Astrocyte (in vitro differentiated cells and primary cell): ENCODE measurements at regions not wholly inside any gene's neighbourhood (a gene's known extent, or its start where the extent isn't known, plus 50 kb on each side); places are given as distances from the start of the nearest gene placed in this dataset.

ENCODE experiments used
- DNase-seq: peaks from one replicate; pipeline ENCODE4 v3.0.0-alpha.2; 2010; ENCODE audit warnings: low read depth
- FAIRE-seq: peaks from 2 replicates; lab custom pipeline; 2011; peaks lifted over from hg19 to GRCh38; lab: Jason Lieb, UNC
- H2AFZ ChIP-seq: 2 replicates; pipeline ENCODE4 v1.6.0; 2012; ENCODE audit warnings: low read depth, low read length, inconsistent platforms
- H3K27ac ChIP-seq: 2 replicates; pipeline ENCODE4 v1.5.1; 2011; ENCODE audit warnings: low read depth, low read length, inconsistent platforms
- H3K27me3 ChIP-seq: 2 replicates; pipeline ENCODE4 v1.6.0; 2011; ENCODE audit warnings: low read length, inconsistent platforms; ENCODE audit not compliant: insufficient read depth
- H3K36me3 ChIP-seq: 2 replicates; pipeline ENCODE4 v1.5.1; 2011; ENCODE audit warnings: low read length, inconsistent platforms; ENCODE audit not compliant: insufficient read depth
- H3K4me1 ChIP-seq: 2 replicates; pipeline ENCODE4 v1.5.1; 2011; ENCODE audit warnings: low read length, inconsistent platforms; ENCODE audit not compliant: insufficient read depth
- H3K4me2 ChIP-seq: 2 replicates; pipeline ENCODE4 v1.6.0; 2012; ENCODE audit warnings: low read length, inconsistent platforms
- H3K4me3 ChIP-seq: 2 replicates; pipeline ENCODE4 v1.5.1; 2011; ENCODE audit warnings: low read depth, mild to moderate bottlenecking, low read length, inconsistent platforms; ENCODE audit not compliant: insufficient read depth
- H3K79me2 ChIP-seq: 2 replicates; pipeline ENCODE4 v1.6.0; 2012; ENCODE audit warnings: mild to moderate bottlenecking, low read length, inconsistent platforms; ENCODE audit not compliant: insufficient read depth
- H3K9ac ChIP-seq: 2 replicates; pipeline ENCODE4 v1.6.0; 2012; ENCODE audit warnings: mild to moderate bottlenecking, low read length, inconsistent platforms
- H3K9me3 ChIP-seq: 2 replicates; pipeline ENCODE4 v1.5.1; 2012; ENCODE audit warnings: low read depth, mild to moderate bottlenecking, low read length, inconsistent platforms; ENCODE audit not compliant: insufficient read depth
- H4K20me1 ChIP-seq: 2 replicates; pipeline ENCODE4 v1.6.0; 2012; ENCODE audit warnings: low read length, inconsistent platforms; ENCODE audit not compliant: insufficient read depth
- H3K27ac Mint-ChIP-seq: one replicate; pipeline ENCODE4 v1.8.0; 2021; ENCODE audit warnings: mild to moderate bottlenecking, mixed read lengths; ENCODE audit not compliant: unreplicated experiment
- H3K27me3 Mint-ChIP-seq: one replicate; pipeline ENCODE4 v1.8.0; 2021; ENCODE audit warnings: low read depth, mixed read lengths; ENCODE audit not compliant: unreplicated experiment
- H3K36me3 Mint-ChIP-seq: one replicate; pipeline ENCODE4 v1.8.0; 2021; ENCODE audit warnings: low read depth, mixed read lengths; ENCODE audit not compliant: unreplicated experiment
- H3K4me1 Mint-ChIP-seq: one replicate; pipeline ENCODE4 v1.8.0; 2021; ENCODE audit warnings: low read depth, mixed read lengths; ENCODE audit not compliant: unreplicated experiment
- H3K4me3 Mint-ChIP-seq: one replicate; pipeline ENCODE4 v1.8.0; 2021; ENCODE audit warnings: mild to moderate bottlenecking, moderate library complexity, mixed read lengths; ENCODE audit not compliant: unreplicated experiment
- H3K9me3 Mint-ChIP-seq: one replicate; pipeline ENCODE4 v1.8.0; 2021; ENCODE audit warnings: mild to moderate bottlenecking, mixed read lengths; ENCODE audit not compliant: unreplicated experiment
- EZH2 ChIP-seq: IDR thresholded peaks from 2 replicates; pipeline ENCODE4 v1.6.1; 2012; ENCODE audit warnings: mild to moderate bottlenecking, low read length, inconsistent platforms; ENCODE audit not compliant: insufficient read depth
- TF ChIP-seq, protein P1 (sequence below): IDR thresholded peaks from 2 replicates; pipeline ENCODE4 v1.5.1; 2011; ENCODE audit warnings: low read depth, mild to moderate bottlenecking, inconsistent platforms, low read length, moderate library complexity; ENCODE audit not compliant: insufficient read depth

GRCh38 chr2:140033638-140034037, 1253.4 kb upstream of the NXPH2 start:
- Mint-ChIP-seq H3K27me3 (no peaks in the 10 kb centered on the region), H3K27ac (no peak overlapping the region), H3K36me3 (no peaks in the 10 kb centered on the region), H3K4me3 (no peak overlapping the region), H3K4me1 (no peaks in the 10 kb centered on the region), H3K9me3 (no peaks in the 10 kb centered on the region)
- Histone ChIP-seq H3K4me2 (no peak overlapping the region), H3K4me3 (no peak overlapping the region), H3K79me2 (no peaks in the 10 kb centered on the region), H3K27me3 (no peaks in the 10 kb centered on the region), H4K20me1 (no peaks in the 10 kb centered on the region), H3K4me1 (no peaks in the 10 kb centered on the region), H3K9ac (no peak overlapping the region), H3K27ac (no peak overlapping the region), H2AFZ (no peak overlapping the region), H3K9me3 (no peaks in the 10 kb centered on the region), H3K36me3 (no peaks in the 10 kb centered on the region)
- TF ChIP-seq EZH2, result no peak
- TF ChIP-seq, protein P1, sequence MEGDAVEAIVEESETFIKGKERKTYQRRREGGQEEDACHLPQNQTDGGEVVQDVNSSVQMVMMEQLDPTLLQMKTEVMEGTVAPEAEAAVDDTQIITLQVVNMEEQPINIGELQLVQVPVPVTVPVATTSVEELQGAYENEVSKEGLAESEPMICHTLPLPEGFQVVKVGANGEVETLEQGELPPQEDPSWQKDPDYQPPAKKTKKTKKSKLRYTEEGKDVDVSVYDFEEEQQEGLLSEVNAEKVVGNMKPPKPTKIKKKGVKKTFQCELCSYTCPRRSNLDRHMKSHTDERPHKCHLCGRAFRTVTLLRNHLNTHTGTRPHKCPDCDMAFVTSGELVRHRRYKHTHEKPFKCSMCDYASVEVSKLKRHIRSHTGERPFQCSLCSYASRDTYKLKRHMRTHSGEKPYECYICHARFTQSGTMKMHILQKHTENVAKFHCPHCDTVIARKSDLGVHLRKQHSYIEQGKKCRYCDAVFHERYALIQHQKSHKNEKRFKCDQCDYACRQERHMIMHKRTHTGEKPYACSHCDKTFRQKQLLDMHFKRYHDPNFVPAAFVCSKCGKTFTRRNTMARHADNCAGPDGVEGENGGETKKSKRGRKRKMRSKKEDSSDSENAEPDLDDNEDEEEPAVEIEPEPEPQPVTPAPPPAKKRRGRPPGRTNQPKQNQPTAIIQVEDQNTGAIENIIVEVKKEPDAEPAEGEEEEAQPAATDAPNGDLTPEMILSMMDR, result no peak
- no peak for FAIRE-seq
- DNase-seq, result no peak

- no peak overlapping the region for H3K4me3 ChIP-seq
- H3K9me3 ChIP-seq, result no peaks in the 10 kb centered on the region
- no peak overlapping the region for H3K9ac ChIP-seq
- Mint-ChIP-seq H3K27ac (no peak overlapping the region), H3K4me1 (no peaks in the 10 kb centered on the region), H3K4me3 (no peak overlapping the region), H3K9me3 (no peaks in the 10 kb centered on the region), H3K36me3 (no peaks in the 10 kb centered on the region), H3K27me3 (no peaks in the 10 kb centered on the region)
- H3K79me2 ChIP-seq, result no peaks in the 10 kb centered on the region
- no peaks in the 10 kb centered on the region for H3K27me3 ChIP-seq
- H3K27ac ChIP-seq, result no peak overlapping the region
- H3K36me3 ChIP-seq, result no peaks in the 10 kb centered on the region
- DNase-seq, result no peak
- no peak for TF ChIP-seq EZH2
- TF ChIP-seq, protein P1, result no peak
- no peak overlapping the region for H2AFZ ChIP-seq
- H3K4me2 ChIP-seq, result no peak overlapping the region
- H3K4me1 ChIP-seq, result no peaks in the 10 kb centered on the region
- no peaks in the 10 kb centered on the region for H4K20me1 ChIP-seq
- FAIRE-seq, result no peak
These were observed 1247.8 kb upstream of the NXPH2 start for GRCh38 chr2:140027966-140028365.

GRCh38 chr2:140027320-140027719, 1247.1 kb upstream of the NXPH2 start:
- no peak overlapping the region for H3K27ac ChIP-seq
- no peaks in the 10 kb centered on the region for H3K36me3 ChIP-seq
- H4K20me1 ChIP-seq, result no peaks in the 10 kb centered on the region
- DNase-seq, result no peak
- no peaks in the 10 kb centered on the region for H3K9me3 ChIP-seq
- Mint-ChIP-seq H3K4me1 (no peaks in the 10 kb centered on the region), H3K36me3 (no peaks in the 10 kb centered on the region), H3K4me3 (no peak overlapping the region), H3K27ac (no peak overlapping the region), H3K9me3 (no peaks in the 10 kb centered on the region), H3K27me3 (no peaks in the 10 kb centered on the region)
- no peak overlapping the region for H3K4me2 ChIP-seq
- no peaks in the 10 kb centered on the region for H3K27me3 ChIP-seq
- TF ChIP-seq, protein P1, result no peak
- no peak for TF ChIP-seq EZH2
- no peak overlapping the region for H3K9ac ChIP-seq
- FAIRE-seq, result no peak
- no peak overlapping the region for H2AFZ ChIP-seq
- no peaks in the 10 kb centered on the region for H3K4me1 ChIP-seq
- no peaks in the 10 kb centered on the region for H3K79me2 ChIP-seq
- H3K4me3 ChIP-seq, result no peak overlapping the region
